Forelimb muscle (tissue), 1 donor: ENCODE measurements at regions not wholly inside any gene's neighbourhood (a gene's known extent, or its start where the extent isn't known, plus 50 kb on each side); places are given as distances from the start of the nearest gene placed in this dataset.

ENCODE experiments used
- DNase-seq: peaks from one replicate; pipeline ENCODE4 v3.0.0-alpha.2; 2013; ENCODE audit warnings: low read depth

- no peak for DNase-seq
Observed at GRCh38 chr13:73715911-73716510, 418.2 kb downstream of the KLF12 start.

GRCh38 chr13:73715114-73715910 is 418.9 kb downstream of the KLF12 start:
- DNase-seq: no peak

- DNase-seq: no peak
Observed at GRCh38 chr13:73714522-73714921, 419.7 kb downstream of the KLF12 start.

- DNase-seq: peak; percentile 55
Observed at GRCh38 chr13:73708393-73708985, 425.7 kb downstream of the KLF12 start.

- no peak for DNase-seq
Observed at GRCh38 chr13:73704587-73704986, 429.6 kb downstream of the KLF12 start.

- DNase-seq: no peak
Observed at GRCh38 chr13:73703606-73704005, 430.6 kb downstream of the KLF12 start.

GRCh38 chr13:73702419-73703071 is 431.7 kb downstream of the KLF12 start:
- DNase-seq: no peak

- no peak for DNase-seq
Observed at GRCh38 chr13:73701160-73701559, 433.0 kb downstream of the KLF12 start.

GRCh38 chr13:73698859-73699258 is 435.3 kb downstream of the KLF12 start:
- DNase-seq: no peak

- no peak for DNase-seq
Observed at GRCh38 chr13:73697166-73697565, 437.0 kb downstream of the KLF12 start.

GRCh38 chr13:73696713-73697112 is 437.5 kb downstream of the KLF12 start:
- no peak for DNase-seq

- no peak for DNase-seq
Observed at GRCh38 chr13:73696271-73696670, 437.9 kb downstream of the KLF12 start.

GRCh38 chr13:73695325-73695724 is 438.9 kb downstream of the KLF12 start:
- DNase-seq: no peak

- no peak for DNase-seq
Observed at GRCh38 chr13:73693215-73693614, 441.0 kb downstream of the KLF12 start.

GRCh38 chr13:73691891-73692290 is 442.3 kb downstream of the KLF12 start:
- no peak for DNase-seq

GRCh38 chr13:73687929-73688328 is 446.3 kb downstream of the KLF12 start:
- DNase-seq: no peak

- DNase-seq: no peak
Observed at GRCh38 chr13:73687087-73687486, 447.1 kb downstream of the KLF12 start.

- no peak for DNase-seq
Observed at GRCh38 chr13:73684750-73685149, 449.5 kb downstream of the KLF12 start.

GRCh38 chr13:73684286-73684685 is 449.9 kb downstream of the KLF12 start:
- no peak for DNase-seq

GRCh38 chr13:73683746-73684145 is 450.5 kb downstream of the KLF12 start:
- no peak for DNase-seq

GRCh38 chr13:73681779-73682178 is 452.4 kb downstream of the KLF12 start:
- no peak for DNase-seq

- no peak for DNase-seq
Observed at GRCh38 chr13:73681015-73681414, 453.2 kb downstream of the KLF12 start.
